HG02571 (cell line): ENCODE measurements at regions not wholly inside any gene's neighbourhood (a gene's known extent, or its start where the extent isn't known, plus 50 kb on each side); places are given as distances from the start of the nearest gene placed in this dataset.

Experiments
- ATAC-seq: cut with Tn5 transposase; IDR thresholded peaks from one replicate; pipeline ENCODE4 v1.9.1; 2021; ENCODE audit warnings: mild to moderate bottlenecking, moderate library complexity; ENCODE audit not compliant: unreplicated experiment

GRCh38 chr2:20559277-20559676, 91.6 kb downstream of the HS1BP3 start:
- no peak for ATAC-seq

- ATAC-seq = no peak
These were observed 90.9 kb downstream of the HS1BP3 start for GRCh38 chr2:20560011-20560410.

- ATAC-seq = no peak
These were observed 89.8 kb downstream of the HS1BP3 start for GRCh38 chr2:20560891-20561636.

GRCh38 chr2:20561637-20562454, 89.1 kb downstream of the HS1BP3 start:
- no peak for ATAC-seq

- ATAC-seq = no peak
These were observed 88.2 kb downstream of the HS1BP3 start for GRCh38 chr2:20562540-20563225.

GRCh38 chr2:20563251-20563650, 87.6 kb downstream of the HS1BP3 start:
- no peak for ATAC-seq

GRCh38 chr2:20563833-20564232, 87.1 kb downstream of the HS1BP3 start:
- ATAC-seq = no peak

GRCh38 chr2:20565101-20565622, 85.7 kb downstream of the HS1BP3 start:
- ATAC-seq = no peak

GRCh38 chr2:20565623-20566236, 85.2 kb downstream of the HS1BP3 start:
- ATAC-seq = no peak

GRCh38 chr2:20566331-20566730, 84.6 kb downstream of the HS1BP3 start:
- ATAC-seq = no peak

GRCh38 chr2:20567159-20567925, 83.6 kb downstream of the HS1BP3 start:
- ATAC-seq = no peak
